ENCODE measurements at regions not wholly inside any gene's neighbourhood (a gene's known extent, or its start where the extent isn't known, plus 50 kb on each side); places are given as distances from the start of the nearest gene placed in this dataset.

DNA sequence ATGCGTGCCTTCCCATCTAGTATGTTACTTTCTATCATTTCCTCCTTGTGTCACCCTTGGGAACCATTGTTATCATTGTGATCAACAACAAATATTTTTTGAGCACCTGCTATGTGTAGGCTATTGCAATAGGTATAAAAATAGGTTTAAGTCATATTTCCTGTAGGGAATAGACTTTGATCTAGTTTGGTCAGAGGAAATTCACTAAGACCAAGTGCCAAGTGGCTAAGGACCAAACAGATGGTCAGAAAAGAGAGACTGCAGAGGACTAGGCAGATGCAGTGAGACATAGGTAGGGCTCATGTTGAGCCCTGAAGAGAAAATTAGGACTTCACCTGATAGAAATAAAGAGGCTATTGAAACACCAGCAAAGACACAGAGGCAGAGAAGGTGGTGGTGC lies 430.0 kb upstream of the ADAMTSL1 start:
- TF ChIP-seq, protein P1, sequence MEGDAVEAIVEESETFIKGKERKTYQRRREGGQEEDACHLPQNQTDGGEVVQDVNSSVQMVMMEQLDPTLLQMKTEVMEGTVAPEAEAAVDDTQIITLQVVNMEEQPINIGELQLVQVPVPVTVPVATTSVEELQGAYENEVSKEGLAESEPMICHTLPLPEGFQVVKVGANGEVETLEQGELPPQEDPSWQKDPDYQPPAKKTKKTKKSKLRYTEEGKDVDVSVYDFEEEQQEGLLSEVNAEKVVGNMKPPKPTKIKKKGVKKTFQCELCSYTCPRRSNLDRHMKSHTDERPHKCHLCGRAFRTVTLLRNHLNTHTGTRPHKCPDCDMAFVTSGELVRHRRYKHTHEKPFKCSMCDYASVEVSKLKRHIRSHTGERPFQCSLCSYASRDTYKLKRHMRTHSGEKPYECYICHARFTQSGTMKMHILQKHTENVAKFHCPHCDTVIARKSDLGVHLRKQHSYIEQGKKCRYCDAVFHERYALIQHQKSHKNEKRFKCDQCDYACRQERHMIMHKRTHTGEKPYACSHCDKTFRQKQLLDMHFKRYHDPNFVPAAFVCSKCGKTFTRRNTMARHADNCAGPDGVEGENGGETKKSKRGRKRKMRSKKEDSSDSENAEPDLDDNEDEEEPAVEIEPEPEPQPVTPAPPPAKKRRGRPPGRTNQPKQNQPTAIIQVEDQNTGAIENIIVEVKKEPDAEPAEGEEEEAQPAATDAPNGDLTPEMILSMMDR (IDR thresholded peaks at IDR 0.05) = no peak
- TF ChIP-seq POLR2A (IDR thresholded peaks at IDR 0.05) = no peak
